ENCODE measurements at regions not wholly inside any gene's neighbourhood (a gene's known extent, or its start where the extent isn't known, plus 50 kb on each side); places are given as distances from the start of the nearest gene placed in this dataset.

GRCh38 chr13:84934911-84935310, 864.3 kb downstream of the SLITRK6 start:
- no peak for DNase-seq

- no peak for DNase-seq
These were observed 865.4 kb downstream of the SLITRK6 start for GRCh38 chr13:84933797-84934196.

- DNase-seq = no peak
These were observed 868.0 kb downstream of the SLITRK6 start for GRCh38 chr13:84931264-84931663.

- DNase-seq = no peak
These were observed 871.6 kb downstream of the SLITRK6 start for GRCh38 chr13:84927442-84928169.

- no peak for DNase-seq
These were observed 873.8 kb downstream of the SLITRK6 start for GRCh38 chr13:84925443-84925842.

- no peak for DNase-seq
These were observed 875.4 kb downstream of the SLITRK6 start for GRCh38 chr13:84923831-84924230.

- no peak for DNase-seq
These were observed 881.9 kb downstream of the SLITRK6 start for GRCh38 chr13:84917252-84917878.

- DNase-seq = no peak
These were observed 886.5 kb downstream of the SLITRK6 start for GRCh38 chr13:84912720-84913119.

- no peak for DNase-seq
These were observed 888.8 kb downstream of the SLITRK6 start for GRCh38 chr13:84910423-84910822.

GRCh38 chr13:84903391-84903790, 895.8 kb downstream of the SLITRK6 start:
- DNase-seq = no peak

GRCh38 chr13:84902243-84902642, 897.0 kb downstream of the SLITRK6 start:
- DNase-seq = no peak

- DNase-seq = peak in 1 of 2 experiments; percentile 2
These were observed 903.1 kb downstream of the SLITRK6 start for GRCh38 chr13:84896128-84896527.

- no peak for DNase-seq
These were observed 904.5 kb downstream of the SLITRK6 start for GRCh38 chr13:84894749-84895148.

GRCh38 chr13:84885868-84886267, 913.4 kb downstream of the SLITRK6 start:
- no peak for DNase-seq

- DNase-seq = no peak
These were observed 925.3 kb downstream of the SLITRK6 start for GRCh38 chr13:84873951-84874350.

GRCh38 chr13:84870190-84870589, 929.0 kb downstream of the SLITRK6 start:
- DNase-seq = no peak

- no peak for DNase-seq
These were observed 932.0 kb downstream of the SLITRK6 start for GRCh38 chr13:84867246-84867645.

- DNase-seq = no peak
These were observed 933.4 kb downstream of the SLITRK6 start for GRCh38 chr13:84865783-84866221.

GRCh38 chr13:84864341-84864740, 934.9 kb downstream of the SLITRK6 start:
- no peak for DNase-seq

- no peak for DNase-seq
These were observed 952.1 kb downstream of the SLITRK6 start for GRCh38 chr13:84847107-84847506.

- no peak for DNase-seq
These were observed 953.2 kb downstream of the SLITRK6 start for GRCh38 chr13:84845907-84846619.

GRCh38 chr13:84844473-84844872, 954.7 kb downstream of the SLITRK6 start:
- no peak for DNase-seq

- DNase-seq = no peak
These were observed 955.9 kb downstream of the SLITRK6 start for GRCh38 chr13:84843368-84843767.

- DNase-seq = no peak
These were observed 951.9 kb upstream of the SLITRK1 start for GRCh38 chr13:84834201-84834600.
